ENCODE measurements at regions not wholly inside any gene's neighbourhood (a gene's known extent, or its start where the extent isn't known, plus 50 kb on each side); places are given as distances from the start of the nearest gene placed in this dataset.

DNA sequence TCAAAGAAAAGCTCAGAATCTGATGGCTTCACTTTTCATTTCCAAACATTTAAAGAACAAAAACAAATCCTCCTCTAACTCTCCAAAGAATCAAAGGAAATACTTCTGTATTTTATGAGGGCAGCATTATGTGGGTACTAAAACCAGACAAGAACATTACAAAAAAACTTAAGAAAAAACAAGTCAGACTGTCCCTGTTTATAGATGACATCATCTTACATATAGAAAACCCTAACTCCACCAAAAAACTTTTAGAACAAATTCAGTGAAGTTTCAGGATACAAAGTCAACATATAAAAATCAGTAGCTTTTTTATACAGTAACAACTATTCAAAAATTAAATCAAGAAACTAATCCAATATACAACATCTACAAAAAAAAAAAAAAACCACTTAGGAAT lies 136.2 kb downstream of the PJA2 start:
- TF ChIP-seq EZH2phosphoT487 (IDR thresholded peaks at IDR 0.05; ENCODE audit: low read length) (no peak), EZH2 (optimal IDR thresholded peaks at IDR 0.05; ENCODE audit: low read depth, low read length) (no peak)
- TF ChIP-seq, protein P1, sequence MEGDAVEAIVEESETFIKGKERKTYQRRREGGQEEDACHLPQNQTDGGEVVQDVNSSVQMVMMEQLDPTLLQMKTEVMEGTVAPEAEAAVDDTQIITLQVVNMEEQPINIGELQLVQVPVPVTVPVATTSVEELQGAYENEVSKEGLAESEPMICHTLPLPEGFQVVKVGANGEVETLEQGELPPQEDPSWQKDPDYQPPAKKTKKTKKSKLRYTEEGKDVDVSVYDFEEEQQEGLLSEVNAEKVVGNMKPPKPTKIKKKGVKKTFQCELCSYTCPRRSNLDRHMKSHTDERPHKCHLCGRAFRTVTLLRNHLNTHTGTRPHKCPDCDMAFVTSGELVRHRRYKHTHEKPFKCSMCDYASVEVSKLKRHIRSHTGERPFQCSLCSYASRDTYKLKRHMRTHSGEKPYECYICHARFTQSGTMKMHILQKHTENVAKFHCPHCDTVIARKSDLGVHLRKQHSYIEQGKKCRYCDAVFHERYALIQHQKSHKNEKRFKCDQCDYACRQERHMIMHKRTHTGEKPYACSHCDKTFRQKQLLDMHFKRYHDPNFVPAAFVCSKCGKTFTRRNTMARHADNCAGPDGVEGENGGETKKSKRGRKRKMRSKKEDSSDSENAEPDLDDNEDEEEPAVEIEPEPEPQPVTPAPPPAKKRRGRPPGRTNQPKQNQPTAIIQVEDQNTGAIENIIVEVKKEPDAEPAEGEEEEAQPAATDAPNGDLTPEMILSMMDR (IDR thresholded peaks at IDR 0.05; ENCODE audit: low read length): no peak
- H4K20me1 ChIP-seq (ENCODE audit: insufficient read depth, low read length): no peaks in the 10 kb centered on the region
- no peaks in the 10 kb centered on the region for H3K79me2 ChIP-seq (ENCODE audit: low read length)
- H3K4me1 ChIP-seq (ENCODE audit: low read length): no peaks in the 10 kb centered on the region
- H3K9ac ChIP-seq (ENCODE audit: low read length): no peak overlapping the region
- H3F3A ChIP-seq (ENCODE audit: insufficient read depth, low read length): no peaks in the 10 kb centered on the region
- no peaks in the 10 kb centered on the region for H3K36me3 ChIP-seq (replicated peaks; ENCODE audit: insufficient read depth, low read length)
- H3K27ac ChIP-seq (ENCODE audit: low read length): no peak overlapping the region
- no peaks in the 10 kb centered on the region for H3K9me2 ChIP-seq (replicated peaks; ENCODE audit: insufficient read depth, low read length)
- no peak overlapping the region for H3K4me3 ChIP-seq (ENCODE audit: low read length)
- no peak overlapping the region for H2AFZ ChIP-seq (ENCODE audit: low read length)
- DNase-seq: no peak
- H3K27me3 ChIP-seq (replicated peaks; ENCODE audit: insufficient read depth, low read length): no peaks in the 10 kb centered on the region
- H3K4me2 ChIP-seq (ENCODE audit: low read depth, low read length): no peak overlapping the region
- H3K9me3 ChIP-seq (replicated peaks; ENCODE audit: insufficient read depth, low read length): no peaks in the 10 kb centered on the region

DNA sequence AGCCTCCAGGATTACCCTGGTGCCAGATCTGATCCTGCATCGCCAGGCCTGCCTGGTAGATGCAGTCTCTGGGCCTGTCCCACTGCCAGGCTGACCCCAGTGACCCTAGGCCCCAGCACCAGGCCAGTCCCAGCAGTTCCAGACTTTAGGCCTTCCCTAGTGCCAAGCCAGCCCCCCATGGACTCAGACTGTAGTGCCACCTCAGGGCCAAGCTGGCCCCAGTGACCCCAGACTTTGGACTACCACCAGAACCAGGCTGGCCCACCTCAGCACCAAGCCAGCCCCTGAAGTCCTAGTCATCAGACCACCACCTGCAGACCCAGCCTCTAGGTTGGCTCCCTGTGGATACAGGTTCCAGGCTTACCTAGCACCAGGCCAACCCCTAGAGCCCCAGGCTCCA lies 142.5 kb downstream of the PJA2 start:
- no peaks in the 10 kb centered on the region for H3K4me1 ChIP-seq (ENCODE audit: low read length)

DNA sequence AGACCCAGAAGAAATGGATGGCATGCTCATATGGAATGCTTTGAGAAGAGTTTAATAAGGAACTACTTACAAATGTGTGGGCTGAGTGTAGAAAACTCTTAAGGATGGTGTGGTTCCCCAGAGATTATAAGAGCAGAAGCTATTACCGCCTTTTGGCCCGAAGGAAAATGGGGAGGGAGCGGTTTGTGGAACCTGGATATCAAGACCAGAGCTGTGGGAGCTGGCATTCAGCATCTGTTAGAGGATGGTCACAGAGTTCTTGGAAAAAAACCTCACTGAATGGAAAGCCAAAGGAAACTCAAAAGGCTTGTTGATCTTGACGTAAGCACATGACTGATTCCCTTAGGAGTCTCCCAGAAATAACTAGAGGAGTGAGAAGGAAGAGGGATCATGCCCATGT lies 151.0 kb downstream of the PJA2 start:
- Histone ChIP-seq H3F3A (ENCODE audit: insufficient read depth, low read length) (no peaks in the 10 kb centered on the region), H3K4me3 (ENCODE audit: low read length) (no peak overlapping the region), H3K9me2 (replicated peaks; ENCODE audit: insufficient read depth, low read length) (no peaks in the 10 kb centered on the region), H3K79me2 (ENCODE audit: low read length) (no peaks in the 10 kb centered on the region), H3K4me1 (ENCODE audit: low read length) (no peaks in the 10 kb centered on the region), H3K36me3 (replicated peaks; ENCODE audit: insufficient read depth, low read length) (no peaks in the 10 kb centered on the region), H3K27me3 (replicated peaks; ENCODE audit: insufficient read depth, low read length) (no peaks in the 10 kb centered on the region), H4K20me1 (ENCODE audit: insufficient read depth, low read length) (no peaks in the 10 kb centered on the region), H3K4me2 (ENCODE audit: low read depth, low read length) (no peak overlapping the region), H3K9me3 (replicated peaks; ENCODE audit: insufficient read depth, low read length) (no peaks in the 10 kb centered on the region), H2AFZ (ENCODE audit: low read length) (no peak overlapping the region), H3K27ac (ENCODE audit: low read length) (no peak overlapping the region), H3K9ac (ENCODE audit: low read length) (no peak overlapping the region)
- no peak for DNase-seq
- no peak for TF ChIP-seq EZH2 (optimal IDR thresholded peaks at IDR 0.05; ENCODE audit: low read depth, low read length)
- no peak for TF ChIP-seq EZH2phosphoT487 (IDR thresholded peaks at IDR 0.05; ENCODE audit: low read length)
- TF ChIP-seq, protein P1 (IDR thresholded peaks at IDR 0.05; ENCODE audit: low read length): no peak

More for the DNA sequence above, 142.5 kb downstream of the PJA2 start:
- Histone ChIP-seq H4K20me1 (ENCODE audit: insufficient read depth, low read length) (no peaks in the 10 kb centered on the region), H3K79me2 (ENCODE audit: low read length) (no peaks in the 10 kb centered on the region), H3K27ac (ENCODE audit: low read length) (no peak overlapping the region), H2AFZ (ENCODE audit: low read length) (no peak overlapping the region), H3K9me2 (replicated peaks; ENCODE audit: insufficient read depth, low read length) (no peaks in the 10 kb centered on the region), H3K9me3 (replicated peaks; ENCODE audit: insufficient read depth, low read length) (no peaks in the 10 kb centered on the region), H3K9ac (ENCODE audit: low read length) (no peak overlapping the region), H3K4me2 (ENCODE audit: low read depth, low read length) (no peak overlapping the region), H3K36me3 (replicated peaks; ENCODE audit: insufficient read depth, low read length) (no peaks in the 10 kb centered on the region), H3K27me3 (replicated peaks; ENCODE audit: insufficient read depth, low read length) (no peaks in the 10 kb centered on the region), H3F3A (ENCODE audit: insufficient read depth, low read length) (no peaks in the 10 kb centered on the region), H3K4me3 (ENCODE audit: low read length) (no peak overlapping the region)
- no peak for DNase-seq
- TF ChIP-seq EZH2phosphoT487 (IDR thresholded peaks at IDR 0.05; ENCODE audit: low read length) (no peak), EZH2 (optimal IDR thresholded peaks at IDR 0.05; ENCODE audit: low read depth, low read length) (no peak)
- TF ChIP-seq, protein P1 (IDR thresholded peaks at IDR 0.05; ENCODE audit: low read length): no peak

Measured in MM.1S (cell line).